GM12878 (cell line): ENCODE measurements at regions not wholly inside any gene's neighbourhood (a gene's known extent, or its start where the extent isn't known, plus 50 kb on each side); places are given as distances from the start of the nearest gene placed in this dataset.

Source experiments
- ATAC-seq: fragments of 200-7000 bp; cut with Tn5 transposase; 3 replicates; pipeline ENCODE4 v1.9.1; 2020; ENCODE audit warnings: mild to moderate bottlenecking, moderate library complexity
- BruUV-seq: library from RNA; stranded (reverse); fragments of 400-500 nt; replicated peaks from 2 replicates; lab custom pipeline; 2021; lab: Mats Ljungman, UMichigan
- CTCF ChIA-PET: fragments of 300-600 bp; sonication (Branson Sonifier 250); formaldehyde crosslinking; extraction: SDS; loops from one replicate; lab custom pipeline; 2021; ENCODE audit warnings: inconsistent platforms; lab: Yijun Ruan, JAX
- POLR2A ChIA-PET: fragments of 350-600 bp; formaldehyde crosslinking; extraction: SDS; loops from one replicate; lab custom pipeline; 2021; ENCODE audit warnings: inconsistent platforms; lab: Charles Lee
- RAD21 ChIA-PET: fragments of 300-600 bp; sonication (Branson Sonifier 250); formaldehyde crosslinking; loops from one replicate; lab custom pipeline; 2023; ENCODE audit warnings: antibody characterized with exemption; ENCODE audit not compliant: unreplicated experiment; lab: Charles Lee
- SMC1A ChIA-PET: fragments of 300-600 bp; sonication (Branson Sonifier 250); formaldehyde crosslinking; loops from one replicate; lab custom pipeline; 2023; ENCODE audit not compliant: unreplicated experiment, uncharacterized antibody; lab: Charles Lee
- DNase-seq: peaks from one replicate; pipeline ENCODE4 v3.0.0-alpha.2; 2011; ENCODE audit warnings: low read depth, low spot score
- FAIRE-seq: peaks from 3 replicates; lab custom pipeline; 2011; peaks lifted over from hg19 to GRCh38; lab: Jason Lieb, UNC
- H2AFZ ChIP-seq: 2 replicates; pipeline ENCODE4 v1.6.0; 2011; ENCODE audit warnings: low read depth, low read length, control low read depth; ENCODE audit not compliant: control insufficient read depth
- H3K27ac ChIP-seq: 2 replicates; pipeline ENCODE4 v1.5.1; 2011; ENCODE audit warnings: control low read depth; ENCODE audit not compliant: control insufficient read depth, insufficient read depth
- H3K27me3 ChIP-seq, 2 experiments: replicated peaks in 1 of 2; 2 replicates each; pipeline versions ENCODE4 v1.6.0 to v1.6.1; 2011; ENCODE audit warnings: low read length in 1 of 2; ENCODE audit not compliant: control insufficient read depth in 2 of 2, insufficient read depth in 2 of 2
- H3K36me3 ChIP-seq, 2 experiments: 2 replicates each; pipeline ENCODE4 v1.5.1; 2011; ENCODE audit warnings: low read length in 1 of 2; ENCODE audit not compliant: control insufficient read depth in 2 of 2, insufficient read depth in 2 of 2
- H3K4me1 ChIP-seq: 2 replicates; pipeline ENCODE4 v1.6.1; 2011; ENCODE audit warnings: mild to moderate bottlenecking, low read length, moderate library complexity, mixed read lengths; ENCODE audit not compliant: control insufficient read depth, insufficient read depth
- H3K4me2 ChIP-seq: 2 replicates; pipeline ENCODE4 v1.6.0; 2011; ENCODE audit warnings: control low read depth; ENCODE audit not compliant: control insufficient read depth, insufficient read depth
- H3K4me3 ChIP-seq: fragments of 200-600 bp; sonication (generic); 2 replicates; pipeline ENCODE4 v1.5.1; 2016
- H3K79me2 ChIP-seq: 2 replicates; pipeline ENCODE4 v1.6.0; 2011; ENCODE audit warnings: low read length; ENCODE audit not compliant: control insufficient read depth, insufficient read depth
- H3K9ac ChIP-seq: 2 replicates; pipeline ENCODE4 v1.8.0; 2011; ENCODE audit warnings: low read length, control low read depth, mixed read lengths; ENCODE audit not compliant: control insufficient read depth, insufficient read depth
- H3K9me3 ChIP-seq: replicated peaks from 3 replicates; pipeline ENCODE4 v1.5.1; 2011; ENCODE audit warnings: mild to moderate bottlenecking, low read length; ENCODE audit not compliant: control insufficient read depth, insufficient read depth
- H4K20me1 ChIP-seq: 2 replicates; pipeline ENCODE4 v1.6.0; 2011; ENCODE audit not compliant: control insufficient read depth, insufficient read depth
- EP300 ChIP-seq, 2 experiments: fragments of 150-350 bp in 1 of 2; IDR thresholded peaks; 2 replicates each; pipeline ENCODE4 v1.6.1; 2011 to 2012; ENCODE audit warnings: low read depth in 2 of 2, low read length in 2 of 2, borderline replicate concordance in 1 of 2, improper control_type of control experiment in 1 of 2, inconsistent platforms in 1 of 2; ENCODE audit not compliant: control insufficient read depth in 1 of 2
- ETV6 ChIP-seq, 2 experiments: fragments of 450-650 bp in 1 of 2; IDR thresholded peaks in 1 of 2; conservative IDR thresholded peaks in 1 of 2; 2 replicates each; pipeline ENCODE4 v1.6.1; 2014; ENCODE audit warnings: antibody characterized with exemption in 1 of 2, borderline replicate concordance in 1 of 2, low read depth in 1 of 2, mild to moderate bottlenecking in 1 of 2, moderate library complexity in 1 of 2
- FOS ChIP-seq: IDR thresholded peaks from 3 replicates; pipeline ENCODE4 v1.6.1; 2011; ENCODE audit warnings: borderline replicate concordance; ENCODE audit not compliant: insufficient read length; ENCODE audit errors: extremely low read depth
- HDGF ChIP-seq: fragments of 450-650 bp; IDR thresholded peaks from 2 replicates; pipeline ENCODE4 v1.6.1; 2016; ENCODE audit warnings: antibody characterized with exemption
- HSF1 ChIP-seq: fragments of 150-350 bp; IDR thresholded peaks from 2 replicates; pipeline ENCODE4 v1.6.1; 2014; ENCODE audit warnings: mild to moderate bottlenecking, low read depth, low read length
- LARP7 ChIP-seq: fragments of 450-650 bp; IDR thresholded peaks from 2 replicates; pipeline ENCODE4 v1.6.1; 2017; ENCODE audit warnings: mild to moderate bottlenecking
- MAX ChIP-seq: IDR thresholded peaks from 2 replicates; pipeline ENCODE4 v1.6.1; 2012; ENCODE audit warnings: low read depth, low read length, improper control_type of control experiment
- MTA3 ChIP-seq: IDR thresholded peaks from 2 replicates; pipeline ENCODE4 v1.6.1; 2012; ENCODE audit warnings: low read length, inconsistent platforms, borderline replicate concordance
- NR2F1 ChIP-seq: fragments of 450-650 bp; conservative IDR thresholded peaks from 2 replicates; pipeline ENCODE4 v1.6.1; 2017; ENCODE audit warnings: mild to moderate bottlenecking
- POLR2AphosphoS2 ChIP-seq: IDR thresholded peaks from 2 replicates; pipeline ENCODE4 v1.6.1; 2011; ENCODE audit warnings: low read depth, mild to moderate bottlenecking, low read length, improper control_type of control experiment, moderate library complexity
- REST ChIP-seq: IDR thresholded peaks from 2 replicates; pipeline ENCODE4 v1.6.1; 2012; ENCODE audit warnings: mild to moderate bottlenecking, low read depth, low read length
- SPI1 ChIP-seq: IDR thresholded peaks from 2 replicates; pipeline ENCODE4 v1.6.1; 2011; ENCODE audit warnings: low read depth, mild to moderate bottlenecking, low read length, moderate library complexity, borderline replicate concordance; ENCODE audit not compliant: insufficient read depth
- TCF3 ChIP-seq: IDR thresholded peaks from 2 replicates; pipeline ENCODE4 v1.6.1; 2012; ENCODE audit warnings: low read depth, mild to moderate bottlenecking, low read length, borderline replicate concordance; ENCODE audit not compliant: insufficient read depth
- TCF7 ChIP-seq: IDR thresholded peaks from 2 replicates; pipeline ENCODE4 v1.6.1; 2014; ENCODE audit warnings: antibody characterized with exemption, borderline replicate concordance
- WRNIP1 ChIP-seq: IDR thresholded peaks from 2 replicates; pipeline ENCODE4 v1.6.1; 2011; ENCODE audit warnings: low read depth, low read length, improper control_type of control experiment, borderline replicate concordance
- WGBS: methylation state at CpG from one replicate; pipeline ENCODE4 v1.1.6; 2016; ENCODE audit warnings: low lambda C conversion rate; ENCODE audit not compliant: insufficient replicate concordance, insufficient coverage; ENCODE audit errors: missing lambda C conversion rate; 5-methylcytosine and 5-hydroxymethylcytosine counted together
- in situ Hi-C: fragments of 300-500 bp; cut with MboI; formaldehyde crosslinking; loops from 9 replicates; pipeline ENCODE4 v1.14.3; 2018; ENCODE audit warnings: mixed read lengths
- intact Hi-C: fragments of 100-400 bp; cut with micrococcal nuclease; formaldehyde crosslinking; loops from one replicate; pipeline ENCODE4 v1.14.2; 2022; ENCODE audit not compliant: unreplicated experiment

GRCh38 chr22:48802576-48802975 lies 1025.1 kb downstream of the BRD1 start:
- WGBS, result 37% methylated on average over 19 of the region's 19 CpGs
- TF ChIP-seq HDGF (no peak), MAX (no peak), REST (no peak), LARP7 (no peak), WRNIP1 (no peak), NR2F1 (no peak), ETV6 (conservative IDR thresholded peaks at IDR 0.05 in 1 of 2, IDR thresholded peaks at IDR 0.05 in 1 of 2; ENCODE audit: borderline replicate concordance in 1 of 2, low read depth in 1 of 2) (no peak), FOS (no peak), MTA3 (no peak), HSF1 (no peak), EP300 (IDR thresholded peaks at IDR 0.05; ENCODE audit: borderline replicate concordance in 1 of 2, control insufficient read depth in 1 of 2, low read depth in 2 of 2, low read length in 2 of 2) (no peak), TCF7 (no peak), POLR2AphosphoS2 (no peak), SPI1 (no peak), TCF3 (no peak)
- H3K27ac ChIP-seq, result no peak overlapping the region
- H3K4me3 ChIP-seq, result no peak overlapping the region
- ATAC-seq (no peak), DNase-seq (no peak), FAIRE-seq (no peak)
- no peaks in the 10 kb centered on the region for H3K27me3 ChIP-seq
- ChIA-PET RAD21 (no interaction called here), CTCF (no interaction called here), POLR2A (no interaction called here), SMC1A (no interaction called here)
- H3K9ac ChIP-seq, result no peak overlapping the region
- in situ Hi-C loops, result no loop called here
- H3K4me2 ChIP-seq, result no peak overlapping the region
- H3K36me3 ChIP-seq, result no peaks in the 10 kb centered on the region
- H4K20me1 ChIP-seq, result no peaks in the 10 kb centered on the region
- no peaks in the 10 kb centered on the region for H3K79me2 ChIP-seq
- intact Hi-C loops, result no loop called here
- H3K4me1 ChIP-seq, result no peaks in the 10 kb centered on the region
- BruUV-seq, result no TSS peak
- H2AFZ ChIP-seq, result no peak overlapping the region
- no peaks in the 10 kb centered on the region; the same call in 2 of the 3 replicates for H3K9me3 ChIP-seq
